ENCODE measurements at regions not wholly inside any gene's neighbourhood (a gene's known extent, or its start where the extent isn't known, plus 50 kb on each side); places are given as distances from the start of the nearest gene placed in this dataset.
"Not testable (repeated sequence)": the region's sequence is repeated elsewhere in the genome, so short reads cannot be mapped to it uniquely, and the experiment has no call there.

GRCh38 chr16:31702796-31703195, 170.8 kb upstream of the ZNF267 start:
- no peak for DNase-seq

GRCh38 chr16:31703526-31704128, 170.0 kb upstream of the ZNF267 start:
- no peak for DNase-seq

GRCh38 chr16:31704138-31704537, 169.5 kb upstream of the ZNF267 start:
- DNase-seq: no peak

DNA sequence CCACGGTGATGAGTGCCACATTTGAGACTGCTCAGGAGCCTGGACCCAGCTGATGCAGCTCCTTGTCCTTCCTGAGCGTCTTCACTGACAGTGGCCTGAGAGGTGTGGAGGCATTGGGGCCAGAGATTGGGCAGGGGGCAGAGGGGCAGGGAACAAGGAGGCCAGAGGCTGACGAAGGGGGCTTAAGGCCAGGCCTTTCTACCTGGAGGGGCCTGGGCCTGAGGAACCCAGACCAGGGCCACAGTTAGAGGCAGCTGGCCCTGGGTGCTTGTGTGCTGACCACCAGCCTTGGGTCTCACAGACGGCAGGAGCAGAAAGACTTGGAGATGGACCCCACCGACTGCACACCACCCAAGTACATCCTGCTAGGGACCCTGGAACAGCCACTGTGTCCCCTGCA, 168.2 kb upstream of the ZNF267 start:
- DNase-seq: no peak

DNA sequence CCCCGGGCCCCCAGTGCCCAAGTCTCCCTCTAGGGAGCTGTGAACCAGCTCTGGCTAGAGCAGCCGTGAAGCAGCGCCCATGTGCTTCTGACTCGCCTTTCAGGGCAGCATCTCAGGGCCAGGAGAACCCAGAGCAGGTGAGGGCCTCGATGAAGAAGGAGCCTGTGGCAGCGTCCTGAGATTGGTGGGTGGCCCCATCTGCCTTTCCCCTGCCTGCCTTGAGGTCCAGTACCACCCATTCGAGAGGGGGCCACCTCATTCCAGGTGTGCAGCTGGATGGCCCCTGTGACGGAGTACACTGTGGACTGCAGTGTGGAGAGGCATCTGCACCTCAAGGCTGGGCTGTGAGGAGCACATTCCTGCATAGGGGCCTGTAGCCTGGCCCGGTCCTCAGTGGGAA, 167.3 kb upstream of the ZNF267 start:
- no peak for DNase-seq

DNA sequence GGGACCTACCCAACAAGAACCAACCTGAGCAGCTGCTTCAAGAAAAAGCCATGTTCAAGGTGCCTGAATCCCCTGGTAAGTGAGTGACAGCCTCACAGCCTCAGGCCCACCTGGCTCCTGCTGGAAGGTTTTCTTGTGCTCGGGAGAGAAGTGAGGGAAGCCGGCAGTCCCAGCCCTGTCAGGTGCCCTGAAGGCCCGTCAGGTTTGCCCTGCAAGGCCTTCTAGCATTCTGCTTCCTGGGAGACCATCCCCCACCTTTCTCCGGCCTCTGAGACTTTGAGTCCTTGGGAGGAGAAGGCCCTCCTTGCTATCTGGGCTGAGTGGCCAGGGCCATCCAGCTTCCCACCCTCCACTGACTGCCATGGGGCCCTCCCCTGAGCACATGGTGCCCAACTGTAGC, 166.7 kb upstream of the ZNF267 start:
- DNase-seq: no peak

DNA sequence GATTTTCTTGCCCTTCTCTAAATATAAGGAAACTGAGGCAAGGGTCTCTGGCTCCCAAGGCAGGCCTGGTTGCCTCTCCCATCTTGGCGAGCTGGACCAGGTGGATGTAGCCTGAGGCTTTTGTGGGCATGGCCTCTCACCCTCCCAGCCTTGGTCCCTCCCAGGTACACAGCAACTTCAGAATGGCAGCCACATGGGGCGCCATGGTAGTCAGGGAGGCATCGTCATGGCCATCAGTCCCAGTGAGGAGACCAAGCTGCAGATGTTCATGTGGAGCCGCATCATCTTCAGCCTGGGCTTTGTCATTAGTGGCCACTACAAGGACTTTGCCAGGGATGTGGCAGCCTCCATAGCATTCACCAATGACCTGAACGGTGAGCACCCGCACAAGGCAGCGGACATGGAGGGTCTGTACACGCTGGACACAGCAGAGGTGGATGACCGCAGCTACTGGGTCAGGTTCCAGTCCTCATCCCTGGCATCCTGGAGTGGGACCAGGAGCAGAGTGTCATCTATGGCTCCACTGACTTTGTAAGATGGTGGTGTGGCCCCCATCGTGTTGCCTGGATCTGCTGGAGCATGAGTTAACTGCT, 165.8 kb upstream of the ZNF267 start:
- no peak for DNase-seq

GRCh38 chr16:31708348-31708747, 165.3 kb upstream of the ZNF267 start:
- no peak for DNase-seq

- no peak for DNase-seq
These were observed 164.4 kb upstream of the ZNF267 start for GRCh38 chr16:31709181-31709580.

DNA sequence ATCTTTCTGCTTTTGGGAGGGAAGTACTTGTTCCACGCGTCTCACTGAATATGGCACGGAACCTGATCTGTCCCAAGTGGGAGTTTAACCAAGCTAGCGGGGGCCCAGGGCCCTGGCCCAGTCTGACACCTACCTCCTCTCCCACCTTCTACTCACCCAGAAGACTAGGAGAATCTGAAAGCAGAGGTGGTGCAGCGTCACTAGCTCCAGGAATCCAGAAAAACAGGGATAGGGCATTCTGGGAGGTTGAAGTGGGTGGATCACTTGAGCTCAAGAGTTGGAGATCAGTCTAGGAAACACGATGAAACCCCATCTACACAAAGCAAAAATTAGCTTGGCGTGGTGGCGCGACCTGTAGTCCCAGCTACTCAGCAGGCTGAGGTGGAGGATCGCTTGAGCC, 163.5 kb upstream of the ZNF267 start:
- no peak for DNase-seq

DNA sequence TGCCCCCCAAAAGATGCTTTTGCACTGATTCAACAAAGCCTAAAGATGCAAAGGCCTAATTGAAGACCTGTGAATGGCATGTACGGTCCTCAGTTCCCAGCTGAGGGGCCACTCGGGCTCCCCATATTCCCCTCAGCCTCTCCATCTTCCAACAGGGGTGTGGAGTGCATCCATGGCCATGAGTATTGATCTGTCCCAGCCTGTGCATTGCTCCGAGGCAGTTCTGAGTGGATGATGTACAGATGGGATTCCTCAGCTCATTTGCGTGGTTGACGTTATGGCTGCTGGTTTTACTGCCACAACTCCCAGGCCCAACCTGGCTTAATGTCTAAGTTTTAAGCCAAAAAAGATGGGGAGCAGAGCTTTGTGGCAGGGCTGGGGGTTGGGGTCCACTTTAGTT, 162.7 kb upstream of the ZNF267 start:
- DNase-seq: no peak

GRCh38 chr16:31711344-31711845, 162.2 kb upstream of the ZNF267 start:
- DNase-seq: no peak

DNA sequence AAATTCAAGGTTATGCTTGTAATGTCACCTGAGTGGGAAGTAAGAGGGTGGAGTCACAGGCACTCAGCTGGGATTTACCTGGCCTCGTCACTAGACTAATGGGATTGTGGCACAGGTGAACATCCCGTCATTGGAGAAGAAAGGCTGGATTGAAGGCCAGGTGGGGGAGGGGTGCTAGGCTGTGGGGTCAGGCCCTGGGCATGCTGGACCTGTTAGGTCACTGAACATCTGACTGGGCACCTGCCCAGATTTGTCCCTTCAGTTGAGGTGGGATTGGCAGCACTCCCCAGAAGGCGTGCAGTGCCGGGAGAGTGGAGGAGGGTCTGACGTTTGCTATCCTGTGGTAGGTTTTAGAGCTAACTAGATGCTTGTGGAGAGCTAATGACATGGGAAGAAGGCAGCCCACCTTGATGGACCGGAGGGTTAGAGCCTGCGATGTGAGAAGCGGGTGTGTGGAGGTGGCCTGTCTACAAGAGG, 161.5 kb upstream of the ZNF267 start:
- DNase-seq: no peak

DNA sequence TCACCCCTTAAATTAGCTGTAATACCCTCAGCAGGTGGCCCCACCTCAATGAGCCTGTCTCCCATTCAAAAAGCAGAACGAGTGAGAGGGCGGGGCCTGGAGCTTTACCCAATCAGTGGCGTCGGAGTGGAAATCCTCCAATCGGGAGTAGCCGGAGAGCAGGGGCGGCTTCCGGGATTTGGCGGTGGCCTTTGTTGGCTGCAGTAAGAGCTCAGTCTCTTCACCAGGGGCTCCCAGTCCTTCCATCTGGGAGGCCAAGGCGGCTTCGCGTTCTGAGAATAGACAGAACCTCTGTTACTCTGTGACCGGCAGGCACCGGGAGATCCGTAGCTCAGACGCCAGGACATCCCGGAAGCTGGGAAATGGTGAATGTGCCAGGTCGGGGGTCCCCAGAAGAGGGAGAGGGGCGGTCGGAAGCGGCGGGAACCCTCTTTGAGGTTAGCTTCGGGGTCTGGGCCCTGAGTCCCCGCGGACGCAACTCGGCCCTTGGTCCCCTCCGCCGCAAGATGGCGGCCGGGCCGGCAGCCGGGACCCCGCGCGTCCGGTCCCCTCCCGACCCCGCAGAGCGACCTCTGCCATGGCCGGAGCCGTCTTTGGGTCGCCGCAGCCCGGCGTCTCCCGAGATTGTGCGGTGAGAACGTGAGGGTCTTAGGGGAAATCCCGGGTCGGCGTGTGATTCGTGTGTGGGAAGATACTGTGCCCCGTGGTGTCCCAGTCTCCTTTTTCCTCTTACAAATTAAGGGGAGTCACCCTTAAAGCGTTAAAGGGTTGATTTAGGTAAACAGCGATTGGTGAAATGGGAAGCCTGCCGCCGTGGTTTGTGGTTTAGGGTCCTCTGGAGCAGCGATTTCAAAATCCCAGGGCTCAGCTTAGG, 160.3 kb upstream of the ZNF267 start:
- peak; percentile 74 to 91 (median 85) for DNase-seq

DNA sequence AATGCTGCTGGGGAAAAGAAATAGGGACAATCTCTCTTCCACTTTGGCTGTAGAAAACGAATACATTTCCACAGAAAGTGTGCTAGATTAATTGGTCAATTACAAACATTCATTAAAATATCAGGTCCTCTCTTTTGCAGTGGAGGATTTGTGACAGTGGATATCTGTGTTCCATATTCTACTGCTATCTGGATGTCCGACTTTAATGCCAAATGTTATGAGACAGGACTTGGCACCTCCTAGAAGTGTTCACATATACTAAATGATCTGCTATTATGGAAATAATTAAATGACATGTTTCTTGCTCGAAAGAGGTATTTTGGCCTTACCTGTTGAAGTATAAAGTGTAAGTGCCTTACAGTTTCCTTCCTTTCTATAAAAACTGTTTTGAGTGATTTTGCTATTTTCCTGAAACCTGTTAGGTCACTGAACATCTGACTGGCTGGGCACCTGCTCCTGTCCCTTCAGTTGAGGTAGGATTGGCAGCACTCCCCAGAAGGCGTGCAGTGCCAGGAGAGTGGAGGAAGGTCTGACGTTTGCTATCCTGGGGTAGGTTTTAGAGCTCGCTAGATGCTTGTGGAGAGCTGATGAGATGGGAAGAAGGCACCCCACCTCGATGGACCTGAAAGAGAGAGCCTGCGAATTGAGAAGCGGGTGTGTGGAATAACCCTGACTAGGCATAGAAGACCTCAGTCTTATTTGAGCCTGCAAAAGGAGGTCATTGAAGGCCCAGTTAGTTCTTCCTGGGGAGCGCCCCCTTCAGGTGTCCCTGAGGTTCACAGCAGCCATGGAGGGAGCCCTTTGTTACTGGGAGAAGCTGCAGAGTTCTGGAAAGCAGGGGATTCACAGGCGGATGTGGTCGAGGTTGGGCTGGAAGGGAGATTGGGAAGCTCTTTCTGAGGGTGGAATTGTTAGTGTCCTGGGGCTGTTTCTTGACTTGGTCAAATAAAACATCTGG, 159.4 kb upstream of the ZNF267 start:
- DNase-seq: peak in 1 of 5 donors; percentile 24

DNA sequence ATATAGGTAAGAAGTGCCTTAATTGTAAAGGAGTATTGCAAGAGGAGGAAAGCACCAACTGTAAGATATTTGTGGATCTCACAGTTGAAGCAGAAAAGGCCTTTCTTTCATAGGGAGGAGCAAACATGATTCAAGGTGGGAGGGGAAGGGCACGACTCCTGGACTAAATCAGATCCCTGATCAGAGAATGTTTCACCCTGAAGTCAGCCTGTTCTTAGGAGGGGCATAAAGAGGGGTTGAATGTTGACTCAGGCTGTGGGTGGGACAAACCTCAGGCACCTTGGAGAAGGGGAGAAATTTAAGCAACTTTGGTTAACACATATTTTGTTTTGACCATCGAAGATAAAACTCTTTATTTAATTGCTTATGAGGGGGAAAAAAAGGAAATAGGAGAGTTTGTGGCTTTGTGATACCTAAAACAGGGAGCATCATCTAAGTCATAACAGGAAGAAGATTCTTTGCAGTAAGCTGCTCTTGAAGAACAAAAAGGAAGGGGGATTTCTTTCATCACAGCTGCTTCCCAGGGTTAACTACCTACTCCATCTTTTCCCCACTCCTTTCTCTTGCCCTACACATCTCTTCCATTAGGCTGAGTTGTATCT, 158.6 kb upstream of the ZNF267 start:
- no peak for DNase-seq

DNA sequence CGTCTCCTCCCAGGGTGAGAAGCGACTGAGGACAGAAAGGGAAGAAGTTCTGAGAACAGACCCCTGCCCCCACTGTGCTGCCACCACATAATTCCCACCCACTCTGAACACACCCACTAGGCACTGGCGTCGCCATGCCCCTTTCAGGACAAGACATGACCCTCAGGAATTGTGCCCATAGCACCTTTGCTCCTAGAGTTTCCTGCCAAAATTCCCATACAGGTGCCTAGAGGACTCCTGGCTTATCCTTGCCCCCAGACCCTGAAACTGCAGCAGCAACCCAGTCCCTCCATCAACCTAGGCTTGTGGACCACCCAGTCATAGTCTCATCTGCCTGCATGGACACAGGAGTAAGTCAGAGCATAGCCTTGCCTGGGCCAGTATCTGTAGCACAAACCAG, 157.7 kb upstream of the ZNF267 start:
- DNase-seq: no peak

DNA sequence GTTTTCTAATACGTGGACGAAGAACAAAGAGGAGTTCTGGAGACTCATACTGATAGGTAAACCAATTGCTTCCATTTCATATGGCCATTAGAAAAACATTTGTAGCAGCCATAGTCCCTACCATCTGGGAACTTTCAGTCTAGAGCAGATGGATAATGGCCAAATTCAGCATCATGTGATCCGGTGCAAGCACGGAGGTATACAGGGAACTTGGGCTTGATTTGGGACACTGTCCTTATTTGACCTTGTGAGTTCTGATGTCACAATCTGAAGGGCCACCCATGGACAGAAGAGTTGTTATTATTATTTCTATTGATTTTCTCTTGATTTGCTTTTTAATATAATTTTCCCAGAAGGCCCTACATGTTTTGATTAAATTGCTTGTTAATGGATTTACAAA, 154.6 kb upstream of the ZNF267 start:
- no peak for DNase-seq

DNA sequence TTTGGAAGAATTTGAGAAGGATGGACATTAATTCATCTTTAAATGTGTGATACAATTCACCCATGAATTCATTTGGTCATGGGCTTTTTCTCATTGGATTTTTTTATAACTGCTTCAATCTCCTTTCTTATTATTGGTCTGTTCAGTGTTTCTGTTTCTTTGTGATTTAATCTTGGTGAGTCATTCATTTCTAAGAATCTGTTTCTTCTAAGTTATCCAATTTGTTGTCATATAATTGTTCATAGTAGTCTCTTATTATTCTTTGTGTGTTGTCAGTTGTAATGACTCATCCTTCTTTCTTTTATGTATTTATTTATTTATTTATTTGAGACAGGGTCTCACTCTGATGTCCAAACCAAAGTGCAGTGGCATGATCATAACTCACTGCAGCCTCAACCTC, 146.1 kb upstream of the ZNF267 start:
- DNase-seq: no peak

GRCh38 chr16:31734265-31734664, 139.3 kb upstream of the ZNF267 start:
- no peak for DNase-seq

DNA sequence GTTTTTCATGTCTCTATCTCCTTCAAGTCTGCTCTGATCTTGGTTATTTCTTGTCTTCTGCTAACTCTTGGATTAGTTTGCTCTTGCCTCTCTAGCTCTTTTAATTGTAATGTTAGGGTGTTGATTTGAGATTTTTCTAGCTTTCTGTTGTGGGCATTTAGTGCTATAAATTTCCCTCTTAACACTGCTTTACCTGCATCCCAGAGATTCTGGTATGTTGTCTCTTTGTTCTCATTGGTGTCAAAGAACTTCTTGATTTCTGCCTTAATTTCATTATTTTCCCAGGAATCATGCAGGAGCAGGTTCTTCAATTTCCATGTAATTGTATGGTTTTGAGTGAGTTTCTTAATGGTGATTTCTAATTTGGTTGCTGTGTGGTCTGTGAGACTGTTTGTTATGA, 128.5 kb upstream of the ZNF267 start:
- DNase-seq: not testable (repeated sequence)

GRCh38 chr16:31745900-31746299, 127.7 kb upstream of the ZNF267 start:
- no peak for DNase-seq

Data from T-helper 1 cell (primary cell).